EL (cell line): ENCODE measurements at regions not wholly inside any gene's neighbourhood (a gene's known extent, or its start where the extent isn't known, plus 50 kb on each side); places are given as distances from the start of the nearest gene placed in this dataset.
"Not testable (repeated sequence)": the region's sequence is repeated elsewhere in the genome, so short reads cannot be mapped to it uniquely, and the experiment has no call there.

Source experiments
- DNase-seq: peaks from one replicate; pipeline ENCODE4 v3.0.0-alpha.2; 2016

DNA sequence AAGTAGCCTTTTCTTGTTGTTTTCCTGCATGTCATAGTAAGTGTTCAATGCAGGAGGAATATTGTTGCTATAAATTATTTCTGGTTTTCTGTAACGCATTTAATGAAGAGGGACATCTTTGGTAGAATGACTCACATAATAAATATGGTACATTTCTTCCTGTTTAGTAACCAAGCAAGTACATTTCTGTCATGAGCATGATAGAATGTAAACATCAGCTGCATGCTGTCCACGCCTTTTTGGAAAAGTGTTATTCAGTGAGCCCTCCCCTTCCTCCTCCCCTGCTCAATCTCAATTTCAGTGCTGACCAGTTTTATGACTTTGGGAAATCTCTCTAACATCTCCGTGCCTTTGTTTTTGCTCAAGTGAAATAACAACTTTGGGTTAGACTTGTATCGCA lies 664.0 kb downstream of the XPNPEP1 start:
- DNase-seq, result peak; percentile 70

DNA sequence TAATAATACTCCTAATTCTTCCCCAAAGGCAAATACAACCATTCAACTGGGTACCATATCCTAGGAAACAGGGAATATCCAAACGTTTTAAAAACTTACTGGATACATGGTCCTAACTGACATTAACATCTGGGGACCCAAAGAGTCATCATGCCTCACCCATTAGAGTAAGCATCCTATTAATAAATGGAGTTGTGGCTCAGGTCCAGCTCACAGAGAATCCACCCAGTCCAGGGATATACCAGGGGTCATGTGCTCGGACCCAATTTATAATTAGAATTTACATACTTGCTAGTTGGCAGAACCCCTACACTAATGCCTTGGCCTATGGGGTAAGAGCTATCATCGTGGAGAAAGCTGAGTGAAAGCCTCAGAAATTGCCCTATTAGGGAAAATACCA lies 670.0 kb downstream of the XPNPEP1 start:
- no peak for DNase-seq

DNA sequence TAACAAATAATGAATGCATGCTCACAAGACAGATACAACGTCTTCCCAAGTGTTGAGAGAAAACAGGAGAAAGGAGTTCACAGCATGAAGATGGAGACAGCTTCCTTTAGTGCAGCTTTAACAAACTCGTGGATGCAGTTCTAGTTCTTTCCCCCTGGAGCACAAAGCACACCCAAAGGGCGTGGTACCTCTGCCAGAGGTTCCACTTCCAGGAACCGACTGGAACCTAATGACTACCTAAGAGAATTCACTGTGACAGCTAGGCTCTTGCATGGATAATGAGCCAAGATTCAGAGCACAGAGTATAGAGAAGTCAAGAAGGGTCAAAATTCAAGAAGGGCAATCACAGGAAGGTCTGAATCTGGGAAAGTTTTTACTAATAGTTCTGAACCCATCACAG lies 673.2 kb downstream of the XPNPEP1 start:
- DNase-seq, result no peak

DNA sequence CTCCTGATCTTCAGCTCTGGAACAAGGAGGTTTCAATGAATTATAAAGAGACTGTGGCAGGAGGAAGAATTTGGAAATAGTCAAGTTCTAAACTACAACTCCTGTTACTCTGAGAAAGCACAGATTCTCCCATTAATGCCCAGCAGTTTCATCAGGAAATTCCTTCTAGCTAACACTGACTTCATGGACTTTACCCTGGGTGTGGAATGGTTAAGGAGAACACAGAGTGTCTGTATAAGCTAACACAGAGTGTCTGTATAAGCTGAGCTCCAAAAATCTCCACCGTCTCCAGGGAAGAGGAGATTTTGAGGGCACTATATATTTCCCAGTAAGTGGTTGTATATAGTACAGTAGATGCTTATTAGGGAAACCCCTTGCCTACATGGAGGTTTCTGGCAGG lies 675.5 kb downstream of the XPNPEP1 start:
- DNase-seq, result no peak

DNA sequence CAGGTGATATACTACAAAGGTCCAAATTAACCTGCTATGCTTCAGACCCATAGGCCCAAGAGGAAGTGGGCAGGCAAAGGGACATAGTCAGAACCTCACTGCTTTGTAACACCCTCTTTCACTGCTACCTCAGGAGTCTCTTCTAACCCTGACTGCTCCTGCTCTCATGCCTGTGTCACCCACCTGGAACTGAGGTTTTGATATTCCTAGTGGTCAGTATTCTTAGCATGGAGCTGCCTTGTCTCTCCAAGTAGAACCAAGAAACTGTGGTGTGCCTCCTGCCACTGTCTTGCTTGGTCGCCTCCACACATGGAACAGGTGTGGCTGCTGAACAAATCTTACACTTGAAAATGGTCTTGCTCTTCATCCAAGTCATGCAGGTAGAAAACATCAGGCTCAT lies 677.5 kb downstream of the XPNPEP1 start:
- DNase-seq, result no peak

DNA sequence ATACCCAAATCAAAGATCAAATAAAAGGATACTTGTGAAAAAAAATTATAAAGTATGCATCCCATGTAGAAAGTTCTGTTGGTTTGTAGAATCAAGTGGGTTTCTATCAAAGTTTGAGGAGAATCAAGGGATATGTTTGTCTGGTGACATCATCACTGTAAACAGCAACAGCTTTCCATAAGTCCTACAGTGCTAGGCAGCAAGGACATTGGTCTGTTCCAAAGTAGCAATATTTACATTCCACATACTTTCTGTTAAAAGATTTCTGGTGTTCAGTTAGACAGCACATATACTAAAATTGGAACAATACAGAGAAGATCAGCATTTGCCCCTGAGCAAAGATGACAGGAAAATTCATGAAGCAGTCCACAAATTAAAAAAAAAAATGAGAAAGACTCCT lies 683.9 kb downstream of the XPNPEP1 start:
- no peak for DNase-seq

DNA sequence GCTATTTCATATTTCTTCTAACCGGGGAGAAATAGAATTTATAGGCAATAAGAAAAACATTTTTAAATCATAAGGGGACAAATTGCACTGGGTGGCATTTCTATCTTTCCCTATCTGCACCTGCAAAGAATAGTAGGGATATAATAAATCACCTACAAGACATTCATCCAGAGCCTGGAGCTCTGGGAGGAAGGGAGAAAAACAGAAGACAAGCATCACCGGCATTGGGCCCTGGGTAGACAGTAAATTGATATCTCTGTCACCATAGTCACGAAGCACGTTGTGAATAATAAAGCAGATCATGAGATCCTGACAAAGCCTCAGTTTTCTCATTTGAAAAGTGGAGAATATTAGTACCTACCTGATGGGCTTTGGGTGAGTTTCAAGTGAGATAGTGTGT lies 685.6 kb downstream of the XPNPEP1 start:
- no peak for DNase-seq

DNA sequence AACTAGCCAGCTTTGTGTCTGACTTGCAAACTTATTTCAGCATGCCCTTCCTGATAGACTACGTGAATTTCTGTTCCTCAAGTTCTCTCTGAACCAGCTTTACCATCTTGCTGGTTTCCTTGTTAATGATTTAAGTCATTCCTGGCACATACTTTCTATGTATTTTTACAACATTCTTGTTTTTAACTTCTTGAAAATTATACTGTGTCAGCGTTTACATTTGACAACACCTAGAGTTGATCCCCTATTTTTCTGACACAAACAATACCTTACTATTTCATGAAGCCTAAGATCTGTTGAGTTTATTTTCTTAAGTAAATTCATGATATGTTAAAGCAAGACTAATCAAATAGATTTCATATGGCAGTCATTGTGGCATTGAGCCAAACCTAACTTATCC lies 686.3 kb downstream of the XPNPEP1 start:
- DNase-seq, result no peak

DNA sequence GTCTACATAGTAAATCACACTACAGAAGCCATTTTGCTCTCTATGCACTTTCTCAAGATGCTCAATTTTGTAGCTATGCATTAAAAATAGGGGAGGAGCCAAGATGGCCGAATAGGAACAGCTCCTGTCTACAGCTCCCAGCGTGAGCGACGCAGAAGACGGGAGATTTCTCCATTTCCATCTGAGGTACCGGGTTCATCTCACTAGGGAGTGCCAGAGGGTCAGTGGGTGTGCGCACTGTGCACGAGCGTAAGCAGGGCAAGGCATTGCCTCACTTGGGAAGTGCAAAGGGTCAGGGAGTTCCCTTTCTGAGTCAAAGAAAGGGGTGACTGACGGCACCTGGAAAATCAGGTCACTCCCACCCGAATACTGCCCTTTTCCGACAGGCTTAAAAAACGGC lies 699.8 kb downstream of the XPNPEP1 start:
- DNase-seq, result not testable (repeated sequence)

DNA sequence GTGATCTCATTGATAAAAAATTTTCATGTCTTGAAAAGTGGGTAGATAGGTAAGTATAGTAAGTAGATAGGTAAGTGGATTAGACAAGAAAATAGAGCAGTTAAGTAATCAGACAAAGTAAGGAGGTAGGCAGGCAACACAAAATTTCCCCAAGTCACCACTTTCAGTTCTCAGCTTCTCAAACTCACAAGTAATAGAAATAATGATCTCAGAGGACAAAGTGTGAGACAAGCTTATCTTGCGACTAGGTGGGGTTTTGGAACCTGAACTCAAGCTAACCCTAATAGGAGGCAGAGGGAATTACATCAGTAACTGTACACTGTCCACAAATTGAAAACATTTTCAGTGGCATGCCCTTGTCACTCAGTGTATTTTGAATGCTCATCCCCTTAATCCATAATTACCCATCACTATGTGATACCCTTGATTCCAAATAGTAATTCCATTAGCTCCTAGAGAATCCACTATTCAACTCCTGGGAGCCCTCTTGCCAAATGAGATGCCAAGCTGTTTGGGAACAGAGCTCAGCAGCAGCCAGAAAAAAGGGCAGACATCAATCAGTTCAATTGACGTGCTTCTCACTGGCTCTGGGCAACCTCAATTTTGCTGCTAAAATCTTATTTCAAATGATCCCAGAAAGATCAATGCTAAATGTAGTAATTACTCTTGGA lies 703.2 kb downstream of the XPNPEP1 start:
- no peak for DNase-seq

DNA sequence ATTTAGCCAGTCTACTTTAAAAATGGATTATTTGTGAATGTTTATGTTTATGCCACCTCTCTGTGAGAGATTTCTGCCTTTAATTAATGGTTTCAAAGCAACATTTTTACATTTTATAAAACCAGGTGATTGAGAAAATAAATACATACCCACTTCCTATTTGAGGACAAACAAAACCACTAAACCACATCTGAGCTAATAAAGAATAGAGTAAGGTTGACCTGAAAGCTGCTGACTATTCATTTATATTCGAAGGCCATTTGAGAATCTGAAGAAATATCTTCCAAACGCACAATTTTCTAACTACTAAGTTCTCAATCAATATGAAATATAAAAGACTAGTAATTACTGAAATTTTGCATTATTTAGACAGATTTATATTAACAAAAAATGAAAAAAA lies 705.1 kb downstream of the XPNPEP1 start:
- DNase-seq, result no peak

DNA sequence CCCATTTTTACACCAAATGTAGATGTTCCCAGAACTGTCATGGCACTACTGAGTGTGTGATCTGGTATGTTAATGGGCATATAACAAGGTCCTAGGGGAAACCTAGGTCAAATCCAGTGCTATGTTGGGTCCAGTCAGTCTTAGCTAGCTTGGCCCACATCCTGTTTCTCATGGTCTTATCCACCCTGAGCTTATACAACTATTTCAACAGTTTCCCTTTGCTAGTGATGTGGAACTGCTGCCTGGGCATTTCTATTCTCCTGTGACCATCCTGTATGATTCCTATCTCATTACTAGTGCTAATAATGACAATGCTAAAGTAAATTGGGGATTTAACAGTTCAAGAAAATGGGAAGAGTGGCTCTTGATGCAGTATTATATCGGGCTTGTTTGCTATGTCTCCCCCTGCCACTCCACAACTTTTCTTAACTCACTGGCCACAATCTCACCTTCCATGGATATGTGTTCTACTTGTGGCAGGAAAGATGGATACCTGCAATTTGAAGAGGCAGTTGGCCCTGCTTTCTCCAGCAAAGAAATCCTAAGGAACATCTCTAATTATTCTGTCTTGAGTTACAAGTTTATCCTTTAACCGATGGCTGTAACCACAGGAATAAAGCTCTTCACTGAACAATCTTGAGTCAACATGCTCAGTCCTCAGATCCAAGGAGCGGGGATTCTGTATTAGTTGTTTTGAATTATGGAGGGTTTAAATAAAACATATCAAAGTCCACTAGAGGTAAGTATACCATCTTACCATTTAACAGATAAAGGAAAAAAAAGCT lies 707.8 kb downstream of the XPNPEP1 start:
- no peak for DNase-seq

DNA sequence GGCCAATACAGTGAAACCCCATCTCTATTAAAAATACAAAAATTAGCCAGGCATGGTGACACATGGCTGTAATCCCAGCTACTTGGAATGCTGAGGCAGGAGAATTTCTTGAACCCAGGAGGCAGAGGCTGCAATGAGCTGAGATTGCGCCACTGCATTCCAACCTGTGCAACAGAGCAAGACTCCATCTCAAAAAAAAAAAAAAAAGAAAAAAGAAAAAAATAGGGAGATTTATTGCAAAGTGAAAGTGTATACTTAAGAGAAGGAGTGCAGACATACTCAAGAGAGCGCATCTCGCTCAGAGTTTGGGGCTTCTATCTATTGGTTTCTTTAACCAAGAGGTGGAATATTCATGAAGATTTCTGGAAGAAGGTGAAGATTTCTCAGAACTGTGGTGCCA lies 708.4 kb downstream of the XPNPEP1 start:
- DNase-seq, result not testable (repeated sequence)

DNA sequence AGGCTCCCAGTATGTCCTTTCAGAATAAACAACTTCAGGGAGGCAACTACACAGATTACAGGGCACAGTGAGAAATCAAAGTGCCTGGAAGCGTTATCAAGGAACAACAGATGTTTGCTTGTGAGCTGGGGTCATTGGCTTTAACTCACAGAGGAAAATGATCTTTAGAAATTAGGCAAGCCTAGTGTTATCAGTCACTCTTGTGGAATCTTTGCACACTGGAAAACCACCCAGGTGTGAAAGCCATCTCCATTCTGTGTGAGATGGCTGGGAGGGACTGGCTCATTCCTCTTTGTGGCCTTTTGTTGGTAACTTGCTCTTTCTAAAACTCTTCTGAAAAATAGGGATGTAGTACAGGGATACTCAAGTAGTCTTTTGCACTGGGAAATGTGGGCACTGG lies 716.0 kb downstream of the XPNPEP1 start:
- no peak for DNase-seq

DNA sequence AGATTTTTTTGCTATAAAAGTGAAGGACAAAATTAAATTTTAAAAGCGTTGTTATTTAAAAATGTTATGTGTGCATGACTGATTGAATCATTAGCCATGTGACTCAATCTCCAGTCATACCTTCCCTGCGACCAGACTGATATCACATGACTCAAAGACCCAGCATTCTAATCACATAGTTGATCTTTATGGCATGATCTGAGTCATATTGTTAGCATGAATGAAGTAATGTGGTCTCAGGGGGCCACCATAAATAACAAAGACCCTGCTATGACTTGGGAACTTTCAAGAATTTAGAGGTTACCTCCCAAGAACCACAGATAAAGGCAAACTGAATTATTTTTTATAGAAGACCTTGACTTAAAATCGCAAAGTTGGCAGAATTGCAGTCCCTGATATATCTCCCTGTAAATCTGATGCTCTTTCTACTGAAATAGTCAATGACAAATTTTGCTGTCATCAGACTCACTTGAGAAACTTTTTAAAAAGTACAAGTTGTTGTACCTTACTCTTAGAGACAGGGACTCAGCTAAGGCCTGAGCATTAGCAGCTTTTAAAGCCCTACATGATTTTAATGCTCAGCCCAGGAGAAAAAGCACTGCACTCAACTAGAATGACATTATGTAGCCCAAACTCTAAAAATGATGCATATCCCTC lies 717.3 kb downstream of the XPNPEP1 start:
- DNase-seq, result peak; percentile 96

DNA sequence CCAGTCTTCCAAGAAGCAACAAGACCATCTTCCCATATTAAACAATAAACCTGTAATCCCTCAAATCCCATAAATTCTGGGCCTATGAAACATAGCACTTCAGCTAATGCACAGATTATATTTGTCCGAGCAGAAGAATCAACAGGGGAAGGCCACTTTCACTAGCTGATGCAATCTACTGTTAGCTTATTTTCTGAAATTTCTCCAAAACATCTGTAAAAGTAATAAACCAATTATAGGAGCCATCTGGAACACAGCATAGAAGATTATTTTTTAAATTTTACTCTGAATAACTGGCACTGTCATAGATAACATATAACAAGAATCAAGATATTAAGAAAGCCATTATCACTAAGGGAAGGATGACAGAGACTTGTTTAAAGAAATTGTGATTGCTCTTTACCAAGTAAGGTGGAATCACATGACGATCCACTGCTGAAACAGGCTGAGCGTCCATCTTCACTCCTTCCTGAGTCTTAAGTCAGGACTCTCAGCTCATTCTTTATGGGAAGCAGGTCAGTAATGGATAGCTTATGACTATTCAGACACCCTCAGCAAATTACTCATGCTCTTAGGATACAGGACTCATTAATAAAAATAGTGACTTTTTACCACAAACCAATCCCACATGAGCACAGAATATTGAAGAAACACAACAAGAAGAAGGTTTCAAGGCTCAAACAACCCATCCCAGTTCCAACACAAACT lies 719.5 kb downstream of the XPNPEP1 start:
- DNase-seq, result no peak

DNA sequence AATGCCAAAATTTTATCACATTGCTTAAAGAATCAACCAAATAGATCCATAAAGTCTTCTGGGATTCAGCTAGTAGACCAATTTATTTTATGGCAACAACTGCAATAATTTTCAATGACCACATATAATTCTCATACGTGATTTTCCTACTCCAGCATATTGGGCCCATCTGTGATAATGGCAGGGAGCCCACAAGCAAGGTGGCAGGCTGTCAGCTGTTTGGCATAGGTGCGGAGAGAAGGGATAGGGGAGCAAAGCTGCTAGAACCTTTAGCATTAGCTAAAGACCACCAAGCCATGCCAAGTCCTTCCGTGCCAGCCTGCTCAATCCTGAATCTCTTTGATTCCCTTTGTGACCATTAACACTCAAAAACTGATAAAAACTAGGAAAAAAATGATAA lies 721.2 kb downstream of the XPNPEP1 start:
- DNase-seq, result no peak

DNA sequence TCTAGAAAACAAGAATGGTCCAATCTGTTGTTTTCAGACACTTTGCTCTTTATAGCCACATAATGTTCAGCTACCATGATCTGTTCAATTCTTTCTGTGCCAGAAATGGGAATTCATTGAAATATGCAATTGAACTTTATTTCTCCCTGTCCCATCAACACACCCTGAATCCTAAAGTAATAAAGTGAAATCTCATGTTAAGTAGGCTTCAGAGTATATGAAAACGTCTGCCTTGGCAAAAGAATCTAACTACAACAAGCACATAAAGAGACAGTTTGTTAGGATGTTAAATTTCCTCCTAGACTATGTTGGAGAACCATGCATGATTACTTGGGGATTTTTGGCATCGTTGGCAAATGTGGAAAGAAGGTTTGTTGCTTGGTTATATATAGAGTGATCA lies 722.7 kb downstream of the XPNPEP1 start:
- DNase-seq, result no peak

DNA sequence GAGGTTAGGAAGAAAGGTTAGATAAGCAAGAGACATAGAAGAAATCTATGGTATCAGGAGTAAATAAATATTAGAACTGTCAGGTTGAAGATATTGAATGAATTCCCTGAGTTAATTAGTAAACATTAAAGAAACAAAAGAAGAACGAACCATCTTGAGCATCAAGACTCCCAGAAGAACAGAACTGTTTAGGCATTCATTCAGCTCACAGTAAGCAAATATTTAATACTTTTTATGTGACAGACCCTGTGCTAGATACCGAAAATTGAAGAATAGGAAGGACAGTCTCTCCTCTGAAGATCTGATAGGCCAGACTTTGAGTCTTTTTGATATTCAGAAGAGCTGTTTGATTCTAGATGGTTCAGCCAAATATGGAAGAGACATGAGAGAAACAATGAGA lies 731.5 kb downstream of the XPNPEP1 start:
- no peak for DNase-seq

DNA sequence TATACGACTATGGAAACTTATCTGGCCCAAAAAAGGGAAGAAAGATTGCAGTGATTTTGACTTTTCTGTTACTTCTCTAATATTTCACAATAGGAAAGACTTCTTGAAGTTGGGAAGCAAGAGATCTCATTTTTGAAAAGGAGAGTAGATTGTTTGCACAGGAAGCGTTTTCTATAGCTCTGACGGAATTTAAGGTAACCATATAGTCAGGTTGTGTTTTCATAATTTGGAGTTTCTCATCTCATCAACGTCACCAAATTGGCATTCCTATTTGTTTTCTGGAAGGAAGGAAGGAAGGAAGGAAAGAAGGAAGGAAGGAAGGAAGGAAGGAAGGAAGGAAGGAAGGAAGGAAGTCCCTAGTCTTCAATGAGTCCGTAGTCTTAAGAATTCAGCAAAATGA lies 732.0 kb downstream of the XPNPEP1 start:
- DNase-seq, result no peak

DNA sequence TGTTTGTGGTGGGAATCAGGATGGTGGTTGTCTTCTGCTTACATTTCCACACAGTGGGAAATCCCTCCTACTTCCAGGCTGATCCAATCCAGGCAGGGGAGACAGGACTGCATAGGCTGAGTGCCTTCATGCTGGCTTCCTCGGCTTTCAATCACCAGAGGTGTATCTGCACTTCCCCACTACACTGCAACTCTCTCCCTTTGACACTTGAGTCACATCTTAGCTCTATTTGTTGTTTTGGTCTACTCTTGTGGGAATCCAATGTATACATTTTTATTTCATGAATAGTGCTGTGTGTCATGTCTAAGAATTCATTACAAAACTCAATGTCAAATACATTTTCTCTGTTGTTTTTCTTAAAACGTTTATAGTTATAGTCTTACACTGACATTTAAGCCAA lies 735.6 kb downstream of the XPNPEP1 start:
- peak; percentile 45 for DNase-seq

DNA sequence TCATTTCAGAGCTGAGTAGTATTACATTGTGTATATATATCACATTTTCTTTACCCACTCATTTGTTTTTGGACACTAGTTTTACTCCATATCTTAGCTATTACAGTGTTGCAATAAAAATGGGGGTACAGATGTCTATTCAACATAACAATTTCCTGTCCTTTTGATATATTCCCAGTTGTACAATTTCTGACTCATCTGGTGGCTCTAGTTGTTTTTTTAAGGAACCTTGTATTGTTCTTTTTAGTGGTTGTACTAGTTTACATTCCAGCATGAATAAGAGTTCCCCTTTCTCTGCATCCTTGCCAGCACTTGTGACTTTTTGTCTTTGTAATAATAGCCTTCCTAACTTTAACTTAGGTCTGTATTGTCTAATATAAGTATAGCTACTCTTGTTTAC lies 739.9 kb downstream of the XPNPEP1 start:
- DNase-seq, result peak; percentile 45

DNA sequence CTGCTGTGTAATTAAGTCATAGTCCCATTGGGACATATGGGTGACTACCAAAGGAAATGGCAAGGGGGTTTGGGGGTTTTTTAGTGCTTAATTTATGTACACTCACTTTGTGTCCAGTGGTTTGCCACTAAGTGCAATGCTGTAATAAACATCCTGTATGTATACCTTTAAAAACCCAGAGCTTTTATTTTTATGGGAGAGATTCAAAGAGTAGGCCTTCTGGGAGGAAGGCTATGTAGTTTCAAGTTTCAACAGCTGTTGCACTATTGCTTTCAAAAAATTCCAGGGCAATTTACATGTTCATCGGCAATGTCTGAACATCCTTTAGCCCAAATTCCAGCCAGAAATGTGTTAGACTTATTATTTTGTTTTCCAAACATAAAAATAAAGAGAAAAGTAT lies 744.7 kb downstream of the XPNPEP1 start:
- DNase-seq, result no peak

DNA sequence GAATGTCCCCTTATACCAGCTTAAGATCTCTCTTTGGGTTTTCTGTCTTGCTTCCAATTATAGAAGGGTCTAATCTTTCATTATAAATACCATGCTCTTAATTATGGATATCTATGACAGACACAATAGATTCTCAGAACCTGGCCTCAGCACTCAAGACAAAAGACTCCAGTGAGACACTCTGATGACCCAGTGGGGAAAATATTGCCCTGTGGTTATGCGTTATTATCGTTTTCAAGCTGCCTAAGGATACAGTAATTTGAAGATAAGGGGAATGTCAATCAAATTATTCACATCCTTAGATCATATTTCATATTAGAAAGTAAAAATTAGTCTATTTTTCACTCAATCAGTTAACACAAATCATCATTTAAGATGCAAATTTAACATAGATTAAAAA lies 748.8 kb downstream of the XPNPEP1 start:
- DNase-seq, result no peak
